Uterus (tissue), 2 donors: ENCODE measurements at regions not wholly inside any gene's neighbourhood (a gene's known extent, or its start where the extent isn't known, plus 50 kb on each side); places are given as distances from the start of the nearest gene placed in this dataset.

Source experiments
- POLR2A ChIP-seq, 2 donors: fragments of 450-650 bp; IDR thresholded peaks; one replicate each; pipeline ENCODE4 v1.6.1; 2016; ENCODE audit warnings: antibody characterized with exemption in 2 of 2, mild to moderate bottlenecking in 1 of 2, moderate library complexity in 1 of 2
- TF ChIP-seq, protein P1 (sequence below), 4 experiments: fragments of 200-600 bp in 2 of 4; fragments of 450-650 bp in 2 of 4; sonication (generic) in 2 of 4; IDR thresholded peaks; one replicate each; pipeline ENCODE4 v1.5.1; 2016 to 2019; ENCODE audit warnings: antibody characterized with exemption in 4 of 4, mild to moderate bottlenecking in 2 of 4, moderate library complexity in 1 of 4

DNA sequence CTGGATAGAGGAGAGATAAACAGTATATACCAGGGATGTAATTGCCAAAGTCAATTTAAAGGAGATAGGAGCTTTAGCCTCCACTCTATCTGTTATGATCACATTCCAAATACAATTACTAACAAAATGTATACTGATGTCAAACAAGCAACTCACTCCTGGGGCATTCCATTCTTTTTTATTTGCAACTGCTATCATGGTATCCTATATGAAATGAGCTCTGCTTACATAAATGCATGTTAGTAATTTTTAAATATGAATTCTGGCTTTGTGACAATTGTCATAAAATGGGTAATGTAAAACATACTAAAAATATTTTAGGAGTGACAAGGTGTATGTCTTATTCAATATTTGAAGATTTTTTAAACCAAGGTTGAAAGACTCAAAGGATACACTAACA is 751.1 kb downstream of the HACE1 start:
- TF ChIP-seq, protein P1, sequence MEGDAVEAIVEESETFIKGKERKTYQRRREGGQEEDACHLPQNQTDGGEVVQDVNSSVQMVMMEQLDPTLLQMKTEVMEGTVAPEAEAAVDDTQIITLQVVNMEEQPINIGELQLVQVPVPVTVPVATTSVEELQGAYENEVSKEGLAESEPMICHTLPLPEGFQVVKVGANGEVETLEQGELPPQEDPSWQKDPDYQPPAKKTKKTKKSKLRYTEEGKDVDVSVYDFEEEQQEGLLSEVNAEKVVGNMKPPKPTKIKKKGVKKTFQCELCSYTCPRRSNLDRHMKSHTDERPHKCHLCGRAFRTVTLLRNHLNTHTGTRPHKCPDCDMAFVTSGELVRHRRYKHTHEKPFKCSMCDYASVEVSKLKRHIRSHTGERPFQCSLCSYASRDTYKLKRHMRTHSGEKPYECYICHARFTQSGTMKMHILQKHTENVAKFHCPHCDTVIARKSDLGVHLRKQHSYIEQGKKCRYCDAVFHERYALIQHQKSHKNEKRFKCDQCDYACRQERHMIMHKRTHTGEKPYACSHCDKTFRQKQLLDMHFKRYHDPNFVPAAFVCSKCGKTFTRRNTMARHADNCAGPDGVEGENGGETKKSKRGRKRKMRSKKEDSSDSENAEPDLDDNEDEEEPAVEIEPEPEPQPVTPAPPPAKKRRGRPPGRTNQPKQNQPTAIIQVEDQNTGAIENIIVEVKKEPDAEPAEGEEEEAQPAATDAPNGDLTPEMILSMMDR (IDR thresholded peaks at IDR 0.05), result no peak
- no peak for TF ChIP-seq POLR2A (IDR thresholded peaks at IDR 0.05)
